ENCODE measurements at regions not wholly inside any gene's neighbourhood (a gene's known extent, or its start where the extent isn't known, plus 50 kb on each side); places are given as distances from the start of the nearest gene placed in this dataset.

- TF ChIP-seq CTCF (IDR thresholded peaks at IDR 0.05) (no peak), POLR2AphosphoS5 (IDR thresholded peaks at IDR 0.05) (no peak)
These were observed 193.1 kb upstream of the IRX6 start for GRCh38 chr16:55130911-55131310.
